ENCODE measurements at regions not wholly inside any gene's neighbourhood (a gene's known extent, or its start where the extent isn't known, plus 50 kb on each side); places are given as distances from the start of the nearest gene placed in this dataset.

DNA sequence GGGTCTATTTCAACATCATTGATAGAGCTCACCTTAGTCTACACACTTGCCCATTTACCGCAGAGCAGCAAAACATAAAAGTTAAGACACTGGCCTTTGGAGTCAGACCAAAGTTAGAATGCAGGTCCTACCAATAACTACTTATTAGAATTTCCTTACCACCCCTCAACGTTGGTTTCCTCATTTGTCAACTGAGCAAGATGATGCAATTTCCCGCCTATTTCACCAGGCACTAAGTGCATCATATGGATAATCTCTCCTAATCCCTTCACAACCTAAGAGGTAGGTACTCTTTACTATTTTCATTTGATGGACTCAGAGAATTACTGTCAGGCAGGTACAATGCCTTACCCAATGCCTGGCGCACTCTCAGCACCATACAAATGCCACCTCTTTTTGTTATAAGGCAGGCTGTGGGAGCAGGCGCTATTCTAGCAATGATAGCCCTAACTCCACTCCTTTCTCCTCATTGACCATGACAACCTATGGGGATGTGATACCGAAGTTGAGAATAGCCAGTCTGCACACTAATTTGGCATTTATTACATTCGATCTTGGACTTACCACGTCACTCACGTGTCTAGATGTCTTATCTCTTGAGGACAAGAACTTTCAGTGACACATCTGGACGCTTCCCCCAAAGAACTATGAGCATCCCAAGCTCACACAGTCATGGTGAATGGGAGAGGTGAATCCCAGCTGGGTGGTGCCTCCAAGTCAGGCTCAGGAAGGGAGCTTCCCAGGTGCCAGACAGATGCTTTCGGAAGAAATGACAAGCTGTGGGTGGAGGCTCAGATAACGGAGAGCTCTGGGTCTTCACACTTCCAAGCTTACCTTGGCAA lies 128.1 kb upstream of the STMND1 start:
- H3K27me3 ChIP-seq (replicated peaks; ENCODE audit: insufficient read depth, low read depth, low read length, poor library complexity): no peaks in the 10 kb centered on the region
- intact Hi-C loops (cut with micrococcal nuclease; ENCODE audit: unreplicated experiment): loop anchor here (5.0 kb wide), 1 partner anchor 114 kb away; no protein-coding TSS in a partner anchor
- ChIA-PET POLR2A (ENCODE audit: low non-redundant PET) (no interaction called here), CTCF (no interaction called here)
- H3K27ac ChIP-seq (ENCODE audit: low read depth, low read length, poor library complexity, severe bottlenecking): no peak overlapping the region
- no peak for DNase-seq (ENCODE audit: low spot score)
- H3K9me3 ChIP-seq (ENCODE audit: low read depth, low read length, poor library complexity, severe bottlenecking): no peaks in the 10 kb centered on the region
- TF ChIP-seq, protein P1, sequence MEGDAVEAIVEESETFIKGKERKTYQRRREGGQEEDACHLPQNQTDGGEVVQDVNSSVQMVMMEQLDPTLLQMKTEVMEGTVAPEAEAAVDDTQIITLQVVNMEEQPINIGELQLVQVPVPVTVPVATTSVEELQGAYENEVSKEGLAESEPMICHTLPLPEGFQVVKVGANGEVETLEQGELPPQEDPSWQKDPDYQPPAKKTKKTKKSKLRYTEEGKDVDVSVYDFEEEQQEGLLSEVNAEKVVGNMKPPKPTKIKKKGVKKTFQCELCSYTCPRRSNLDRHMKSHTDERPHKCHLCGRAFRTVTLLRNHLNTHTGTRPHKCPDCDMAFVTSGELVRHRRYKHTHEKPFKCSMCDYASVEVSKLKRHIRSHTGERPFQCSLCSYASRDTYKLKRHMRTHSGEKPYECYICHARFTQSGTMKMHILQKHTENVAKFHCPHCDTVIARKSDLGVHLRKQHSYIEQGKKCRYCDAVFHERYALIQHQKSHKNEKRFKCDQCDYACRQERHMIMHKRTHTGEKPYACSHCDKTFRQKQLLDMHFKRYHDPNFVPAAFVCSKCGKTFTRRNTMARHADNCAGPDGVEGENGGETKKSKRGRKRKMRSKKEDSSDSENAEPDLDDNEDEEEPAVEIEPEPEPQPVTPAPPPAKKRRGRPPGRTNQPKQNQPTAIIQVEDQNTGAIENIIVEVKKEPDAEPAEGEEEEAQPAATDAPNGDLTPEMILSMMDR (conservative IDR thresholded peaks at IDR 0.05; ENCODE audit: low read depth, low read length): no peak
- TF ChIP-seq EZH2 (IDR thresholded peaks at IDR 0.05; ENCODE audit: borderline replicate concordance, low read depth, low read length, poor library complexity, severe bottlenecking): no peak
- H3K4me1 ChIP-seq (ENCODE audit: insufficient read depth, low read length, poor library complexity, severe bottlenecking): peaks cover 23% of the 10 kb centered on the region
- H3K36me3 ChIP-seq (ENCODE audit: insufficient read depth, low read length, poor library complexity, severe bottlenecking): no peaks in the 10 kb centered on the region
- BruUV-seq (replicated peaks): no TSS peak
- no peak overlapping the region for H3K4me3 ChIP-seq (ENCODE audit: low read depth, low read length, poor library complexity, severe bottlenecking)

DNA sequence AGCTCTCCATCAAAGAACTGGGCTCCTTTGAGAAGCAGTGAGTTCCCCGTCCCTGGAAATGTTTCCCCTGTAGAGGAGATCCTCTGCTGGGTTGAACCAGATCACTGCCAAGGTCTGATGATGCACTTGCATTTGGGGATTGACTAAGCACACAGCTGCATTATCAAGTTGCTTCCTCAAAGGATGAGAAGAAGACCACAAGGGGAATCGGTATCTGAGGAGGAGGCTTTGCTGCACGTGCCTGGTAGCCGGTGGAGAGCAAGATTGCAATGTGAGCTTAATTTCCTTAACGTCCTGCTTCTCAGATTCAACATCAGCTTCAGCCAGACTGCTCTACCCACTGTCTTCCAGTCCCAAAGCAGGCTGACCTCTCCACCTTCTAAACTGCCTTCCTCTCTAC lies 128.8 kb upstream of the STMND1 start:
- intact Hi-C loops (cut with micrococcal nuclease; ENCODE audit: unreplicated experiment): loop anchor here (5.0 kb wide), 1 partner anchor 114 kb away; no protein-coding TSS in a partner anchor
- BruUV-seq (replicated peaks): no TSS peak
- Histone ChIP-seq H3K4me3 (ENCODE audit: low read depth, low read length, poor library complexity, severe bottlenecking) (no peak overlapping the region), H3K4me1 (ENCODE audit: insufficient read depth, low read length, poor library complexity, severe bottlenecking) (peaks cover 23% of the 10 kb centered on the region), H3K36me3 (ENCODE audit: insufficient read depth, low read length, poor library complexity, severe bottlenecking) (no peaks in the 10 kb centered on the region), H3K27ac (ENCODE audit: low read depth, low read length, poor library complexity, severe bottlenecking) (no peak overlapping the region), H3K27me3 (replicated peaks; ENCODE audit: insufficient read depth, low read depth, low read length, poor library complexity) (no peaks in the 10 kb centered on the region), H3K9me3 (ENCODE audit: low read depth, low read length, poor library complexity, severe bottlenecking) (no peaks in the 10 kb centered on the region)
- ChIA-PET CTCF (no interaction called here), POLR2A (ENCODE audit: low non-redundant PET) (no interaction called here)
- TF ChIP-seq EZH2 (IDR thresholded peaks at IDR 0.05; ENCODE audit: borderline replicate concordance, low read depth, low read length, poor library complexity, severe bottlenecking): no peak
- TF ChIP-seq, protein P1 (conservative IDR thresholded peaks at IDR 0.05; ENCODE audit: low read depth, low read length): no peak
- DNase-seq (ENCODE audit: low spot score): no peak

DNA sequence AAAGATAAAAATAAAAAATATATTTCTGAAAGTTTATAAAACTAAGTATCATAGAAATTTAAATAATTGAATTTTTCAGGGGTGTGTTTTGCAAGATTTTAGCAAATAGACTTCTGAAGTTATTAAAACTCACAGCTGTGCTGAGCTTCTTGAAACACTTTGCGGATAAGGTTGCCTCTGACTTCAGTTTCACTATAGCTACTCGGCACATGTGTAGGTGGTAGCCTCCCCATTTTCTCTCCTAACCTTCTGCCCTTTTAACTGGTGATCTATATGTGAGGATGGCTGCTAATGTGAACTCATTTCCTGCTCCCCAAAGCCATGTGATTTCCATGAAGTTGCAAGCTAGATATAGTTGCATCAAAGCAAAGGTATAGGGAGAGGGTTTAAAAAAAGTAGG lies 129.3 kb upstream of the STMND1 start:
- ChIA-PET POLR2A (ENCODE audit: low non-redundant PET) (no interaction called here), CTCF (interaction anchor here (0.6 kb wide), 1 partner anchor 205 kb away, joined by 4 read pairs; no protein-coding TSS in a partner anchor)
- no peaks in the 10 kb centered on the region for H3K27me3 ChIP-seq (replicated peaks; ENCODE audit: insufficient read depth, low read depth, low read length, poor library complexity)
- intact Hi-C loops (cut with micrococcal nuclease; ENCODE audit: unreplicated experiment): loop anchor here (5.0 kb wide), 1 partner anchor 115 kb away; no protein-coding TSS in a partner anchor
- H3K9me3 ChIP-seq (ENCODE audit: low read depth, low read length, poor library complexity, severe bottlenecking): no peaks in the 10 kb centered on the region
- H3K4me1 ChIP-seq (ENCODE audit: insufficient read depth, low read length, poor library complexity, severe bottlenecking): peaks cover 25% of the 10 kb centered on the region
- no peak overlapping the region for H3K27ac ChIP-seq (ENCODE audit: low read depth, low read length, poor library complexity, severe bottlenecking)
- no peak overlapping the region for H3K4me3 ChIP-seq (ENCODE audit: low read depth, low read length, poor library complexity, severe bottlenecking)
- no TSS peak for BruUV-seq (replicated peaks)
- H3K36me3 ChIP-seq (ENCODE audit: insufficient read depth, low read length, poor library complexity, severe bottlenecking): no peaks in the 10 kb centered on the region
- TF ChIP-seq, protein P1 (conservative IDR thresholded peaks at IDR 0.05; ENCODE audit: low read depth, low read length): no peak
- no peak for TF ChIP-seq EZH2 (IDR thresholded peaks at IDR 0.05; ENCODE audit: borderline replicate concordance, low read depth, low read length, poor library complexity, severe bottlenecking)
- DNase-seq (ENCODE audit: low spot score): peak; percentile 55
